ENCODE measurements at regions not wholly inside any gene's neighbourhood (a gene's known extent, or its start where the extent isn't known, plus 50 kb on each side); places are given as distances from the start of the nearest gene placed in this dataset.

DNA sequence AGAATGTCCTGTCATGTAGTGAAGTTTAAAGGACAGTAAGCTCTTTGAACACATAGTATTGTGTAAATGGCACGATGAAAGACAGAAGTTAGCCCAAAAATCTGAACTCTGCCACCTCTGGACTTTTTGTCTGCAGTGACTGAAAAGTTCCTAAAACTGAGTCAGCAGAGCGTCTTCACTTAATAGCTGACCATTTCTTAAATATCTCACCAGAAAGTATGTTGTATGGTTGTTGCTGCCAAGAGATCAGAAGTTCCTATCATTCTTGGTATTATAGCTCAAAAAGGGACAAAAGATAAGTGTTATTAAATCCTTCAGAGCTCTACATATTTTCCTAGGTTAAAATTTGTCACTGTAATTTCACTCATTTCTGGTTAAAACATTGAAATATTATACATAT is 1003.0 kb downstream of the TTLL7 start:
- TF ChIP-seq, protein P1, sequence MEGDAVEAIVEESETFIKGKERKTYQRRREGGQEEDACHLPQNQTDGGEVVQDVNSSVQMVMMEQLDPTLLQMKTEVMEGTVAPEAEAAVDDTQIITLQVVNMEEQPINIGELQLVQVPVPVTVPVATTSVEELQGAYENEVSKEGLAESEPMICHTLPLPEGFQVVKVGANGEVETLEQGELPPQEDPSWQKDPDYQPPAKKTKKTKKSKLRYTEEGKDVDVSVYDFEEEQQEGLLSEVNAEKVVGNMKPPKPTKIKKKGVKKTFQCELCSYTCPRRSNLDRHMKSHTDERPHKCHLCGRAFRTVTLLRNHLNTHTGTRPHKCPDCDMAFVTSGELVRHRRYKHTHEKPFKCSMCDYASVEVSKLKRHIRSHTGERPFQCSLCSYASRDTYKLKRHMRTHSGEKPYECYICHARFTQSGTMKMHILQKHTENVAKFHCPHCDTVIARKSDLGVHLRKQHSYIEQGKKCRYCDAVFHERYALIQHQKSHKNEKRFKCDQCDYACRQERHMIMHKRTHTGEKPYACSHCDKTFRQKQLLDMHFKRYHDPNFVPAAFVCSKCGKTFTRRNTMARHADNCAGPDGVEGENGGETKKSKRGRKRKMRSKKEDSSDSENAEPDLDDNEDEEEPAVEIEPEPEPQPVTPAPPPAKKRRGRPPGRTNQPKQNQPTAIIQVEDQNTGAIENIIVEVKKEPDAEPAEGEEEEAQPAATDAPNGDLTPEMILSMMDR (IDR thresholded peaks at IDR 0.05), result no peak
- no peak for TF ChIP-seq POLR2AphosphoS5 (IDR thresholded peaks at IDR 0.05)
- TF ChIP-seq EP300 (IDR thresholded peaks at IDR 0.05), result no peak

Data from stomach (tissue), 4 donors.